Retina (tissue), 1 donor: ENCODE measurements at regions not wholly inside any gene's neighbourhood (a gene's known extent, or its start where the extent isn't known, plus 50 kb on each side); places are given as distances from the start of the nearest gene placed in this dataset.

Source experiments
- DNase-seq: peaks from one replicate; pipeline ENCODE4 v3.0.0-alpha.2; 2016

DNA sequence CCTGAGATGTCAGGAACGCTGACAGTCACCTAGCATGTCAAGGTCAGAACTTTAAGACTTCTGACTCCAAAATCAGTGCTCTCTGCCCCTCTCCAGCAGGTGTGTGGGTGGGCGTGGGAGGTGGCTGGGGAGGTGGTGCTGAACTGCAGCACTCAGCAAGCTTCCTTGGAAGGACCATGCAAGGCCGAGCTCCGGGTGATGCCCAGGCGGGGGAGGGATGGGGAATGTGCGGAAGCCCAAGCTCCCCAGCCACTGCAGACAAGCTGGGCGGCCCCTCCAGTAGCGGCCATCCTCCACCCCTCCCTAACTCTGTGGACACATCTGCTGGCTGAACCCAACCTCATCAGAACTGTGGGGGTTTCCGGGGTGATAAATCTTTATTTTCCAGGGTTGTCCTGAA, 296.6 kb downstream of the TLE3 start:
- DNase-seq, result no peak

DNA sequence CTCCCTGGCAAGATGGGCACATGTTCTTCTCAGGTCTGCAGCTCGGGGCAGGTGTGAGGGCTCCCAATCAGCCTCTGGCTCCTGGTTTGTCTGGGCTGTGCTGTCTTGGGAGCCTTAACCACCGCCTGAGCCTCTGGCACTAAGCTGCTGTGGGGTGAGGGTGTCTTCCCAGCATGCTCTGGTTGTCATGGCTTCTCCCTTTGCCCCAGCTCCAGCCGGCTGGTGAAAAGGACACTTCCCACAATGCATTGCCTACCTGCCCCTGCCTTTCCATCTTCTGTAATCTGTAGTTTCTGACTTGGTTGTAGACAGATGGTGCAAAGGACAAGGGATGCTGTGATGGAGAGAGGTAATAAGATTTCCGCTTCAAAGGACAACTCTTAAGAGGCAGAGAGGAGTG, 295.3 kb downstream of the TLE3 start:
- no peak for DNase-seq

DNA sequence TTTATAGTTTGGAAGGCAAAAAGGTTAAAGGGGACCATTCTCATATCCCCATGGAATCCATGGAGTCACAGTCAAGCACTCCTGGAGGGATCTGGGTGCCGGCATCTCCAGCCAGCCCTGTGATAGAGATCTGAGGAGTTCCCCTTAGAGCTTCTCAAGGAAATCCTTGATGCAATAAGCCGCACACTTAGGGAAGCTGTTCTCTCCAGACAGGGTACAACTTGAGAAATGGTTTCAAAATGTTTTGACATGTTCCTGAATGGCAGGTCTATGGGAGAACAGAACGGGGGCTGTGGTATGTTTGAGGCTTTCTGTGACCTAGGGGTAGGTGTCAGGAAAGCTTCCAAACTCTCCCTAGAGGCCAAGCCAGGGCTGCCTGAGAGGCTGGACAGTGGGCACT, 292.9 kb downstream of the TLE3 start:
- DNase-seq, result no peak

DNA sequence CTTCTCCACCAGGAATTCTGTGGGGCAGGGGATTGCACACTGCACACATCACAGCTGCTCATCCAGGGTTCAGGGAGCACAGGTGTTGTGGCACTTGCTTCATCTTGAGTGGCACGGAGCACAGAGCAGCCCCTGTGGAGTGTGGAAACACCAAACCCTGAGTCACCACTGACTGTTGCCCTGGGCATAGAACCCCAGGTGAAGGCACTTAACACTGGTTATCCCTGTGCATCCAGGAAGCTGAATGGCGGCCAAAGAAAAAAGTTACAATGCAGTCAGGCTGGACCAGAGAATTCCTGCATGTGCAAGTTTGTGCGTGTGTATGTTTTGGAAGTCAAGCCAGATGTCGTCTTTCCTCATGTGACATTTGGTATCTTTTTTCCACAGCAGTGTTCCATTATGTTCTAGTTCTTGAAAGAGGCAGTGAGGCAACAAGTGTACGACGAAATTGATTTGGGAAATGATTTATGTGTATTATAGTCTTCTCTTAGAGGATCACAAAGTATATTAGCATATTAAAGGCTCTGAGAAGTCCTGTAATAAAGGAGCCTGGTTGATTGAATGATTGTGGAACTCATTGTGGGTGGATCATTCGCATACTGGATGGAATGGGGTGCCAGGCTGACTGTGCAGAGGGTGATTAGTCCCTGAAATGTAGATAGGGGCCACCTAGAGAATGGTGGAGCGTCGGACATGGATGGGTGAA, 292.3 kb downstream of the TLE3 start:
- no peak for DNase-seq

DNA sequence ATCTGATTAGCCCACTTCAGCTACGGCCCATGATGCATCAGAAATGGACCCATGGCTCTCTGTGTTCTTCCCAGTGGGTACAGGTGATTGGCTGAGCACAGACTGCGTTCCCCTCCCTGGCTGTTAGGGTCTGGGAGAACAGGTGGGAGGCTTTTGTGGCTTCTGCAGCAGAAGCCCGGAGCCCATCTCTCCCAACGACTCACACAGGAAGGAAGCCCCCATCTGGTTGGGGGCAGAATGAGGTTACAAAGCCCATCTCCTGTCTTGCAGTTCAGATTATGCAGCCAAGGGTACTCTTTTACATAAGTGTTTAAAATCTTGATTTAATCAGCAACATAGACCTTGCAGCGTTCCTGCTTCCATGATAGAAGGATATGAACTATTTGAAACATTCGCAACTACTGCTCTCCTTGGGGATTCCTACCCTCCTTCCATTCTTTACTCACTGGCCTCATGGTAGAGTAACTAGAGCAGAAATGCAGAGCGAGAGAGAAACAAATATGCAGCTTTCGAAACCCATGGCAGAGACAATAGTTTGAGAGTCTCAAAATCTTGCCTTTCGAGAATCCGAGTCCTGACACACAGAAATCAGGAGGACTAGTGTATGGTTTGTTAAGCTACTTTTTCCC, 291.3 kb downstream of the TLE3 start:
- no peak for DNase-seq

DNA sequence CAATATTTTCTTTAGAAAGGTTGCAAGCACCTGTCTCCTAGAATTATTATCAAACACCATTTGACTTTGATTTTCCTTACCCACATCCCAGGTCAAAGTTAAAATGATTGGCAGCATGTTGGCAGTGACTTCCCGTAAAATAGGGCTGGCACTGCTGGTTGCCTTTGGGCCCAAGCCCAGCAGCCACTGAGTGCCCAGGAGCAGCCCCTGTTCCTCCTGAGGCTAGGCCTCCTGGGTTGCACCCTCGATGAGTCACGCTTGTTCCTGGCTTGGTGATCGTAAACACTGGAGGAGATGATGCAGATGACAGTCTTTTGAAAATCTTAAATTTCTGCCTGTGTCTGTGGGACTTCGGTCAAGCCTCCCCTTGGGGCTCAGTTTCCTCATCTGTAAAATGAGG, 290.0 kb downstream of the TLE3 start:
- no peak for DNase-seq

DNA sequence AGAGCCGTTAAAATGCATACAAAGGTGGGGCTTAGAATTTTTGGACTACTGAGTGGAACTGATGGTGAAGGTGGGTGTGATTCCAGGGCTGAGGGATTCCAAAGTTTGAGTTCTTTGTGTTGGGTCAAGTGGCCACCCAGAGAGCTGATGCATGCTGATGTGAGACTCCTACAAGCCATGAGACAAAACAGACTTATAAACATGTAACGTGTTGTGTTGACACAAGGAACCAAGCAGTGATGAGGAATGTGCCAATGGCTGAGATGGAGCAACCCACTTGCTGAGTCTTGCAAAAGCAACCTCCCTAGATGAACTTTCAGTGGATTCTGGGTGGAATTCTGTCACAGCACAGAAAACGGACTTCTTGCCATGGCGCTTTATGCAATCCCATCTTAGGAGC, 289.0 kb downstream of the TLE3 start:
- no peak for DNase-seq

DNA sequence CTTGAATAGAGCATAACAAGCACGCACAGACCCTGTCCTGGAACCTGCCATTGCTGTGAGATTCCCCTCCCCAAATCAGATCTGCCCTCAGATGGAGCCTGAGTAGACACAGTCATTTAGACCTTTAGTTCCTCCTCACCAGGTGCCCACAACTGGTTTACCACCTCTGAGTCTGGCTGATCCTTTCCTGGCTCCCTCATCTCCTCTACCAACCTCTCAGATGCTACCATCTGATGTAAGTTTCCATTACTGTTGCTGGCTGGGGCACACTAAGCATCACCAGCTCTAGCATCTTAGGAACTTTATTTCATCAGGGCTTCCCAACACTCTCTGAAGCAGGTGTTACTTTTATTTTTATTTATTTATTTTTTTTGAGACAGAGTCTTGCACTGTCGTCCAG, 288.3 kb downstream of the TLE3 start:
- DNase-seq, result no peak

DNA sequence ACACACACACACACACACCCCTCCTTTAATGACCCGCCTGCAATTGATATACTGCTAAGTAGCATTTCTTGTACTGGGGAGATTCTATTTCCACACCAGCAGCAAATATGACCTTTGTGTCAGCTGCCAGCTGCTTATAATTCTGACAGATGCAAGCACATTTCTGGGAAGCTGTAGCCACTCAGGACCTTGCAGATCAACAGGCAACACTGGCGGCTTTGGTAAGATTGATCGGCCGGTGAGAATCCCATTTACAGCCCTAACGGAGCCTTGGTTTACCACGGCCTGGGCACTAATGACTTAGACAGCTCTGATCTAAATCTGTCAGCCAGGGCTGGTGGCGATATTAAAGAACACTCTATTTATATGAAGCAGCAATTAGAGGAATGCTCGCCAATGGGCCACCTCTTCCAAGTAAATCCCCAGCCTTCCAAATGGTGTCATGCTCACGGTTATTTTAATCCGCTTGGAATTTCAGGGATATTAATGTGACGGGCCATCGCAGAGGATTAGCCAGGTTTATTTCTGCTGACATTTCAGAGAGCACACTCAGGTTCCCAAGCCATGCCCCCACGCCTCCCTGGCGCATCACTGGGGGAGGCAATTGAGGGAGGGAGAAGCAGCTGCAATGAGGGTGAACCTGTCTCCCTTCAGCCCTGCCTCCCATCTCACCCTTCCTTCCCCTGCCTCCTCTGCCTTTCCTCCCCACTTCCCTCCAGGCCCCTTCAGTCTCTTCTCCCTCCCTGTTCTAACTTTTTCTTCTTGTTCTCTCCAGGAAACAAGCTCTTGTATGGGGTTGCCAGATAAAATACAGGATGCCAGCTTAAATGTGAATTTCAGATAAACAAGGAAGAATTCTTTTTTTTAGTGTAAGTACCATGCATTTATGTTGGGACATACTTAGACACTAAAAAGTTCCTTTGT, 287.0 kb downstream of the TLE3 start:
- peak; percentile 53 for DNase-seq

DNA sequence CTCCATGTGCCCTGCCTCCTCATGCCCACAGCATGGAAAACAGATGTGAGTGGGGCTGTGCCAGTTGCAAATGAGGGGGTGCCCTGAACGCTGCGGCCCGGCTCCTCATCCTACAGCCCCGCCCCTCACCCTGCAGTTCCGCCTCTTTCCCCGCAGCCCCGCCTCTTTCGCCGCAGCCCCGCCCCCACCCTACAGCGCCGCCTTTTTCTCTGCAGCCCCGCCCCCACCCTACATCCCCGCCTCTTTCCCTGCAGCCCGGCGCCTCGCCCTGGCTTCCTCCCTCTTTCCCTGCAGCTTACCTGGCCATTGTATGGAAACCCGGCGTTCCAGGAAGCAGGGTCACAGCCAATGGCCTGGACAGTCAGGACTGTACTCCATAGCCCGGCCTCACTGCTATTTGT, 284.9 kb downstream of the TLE3 start:
- DNase-seq, result no peak

DNA sequence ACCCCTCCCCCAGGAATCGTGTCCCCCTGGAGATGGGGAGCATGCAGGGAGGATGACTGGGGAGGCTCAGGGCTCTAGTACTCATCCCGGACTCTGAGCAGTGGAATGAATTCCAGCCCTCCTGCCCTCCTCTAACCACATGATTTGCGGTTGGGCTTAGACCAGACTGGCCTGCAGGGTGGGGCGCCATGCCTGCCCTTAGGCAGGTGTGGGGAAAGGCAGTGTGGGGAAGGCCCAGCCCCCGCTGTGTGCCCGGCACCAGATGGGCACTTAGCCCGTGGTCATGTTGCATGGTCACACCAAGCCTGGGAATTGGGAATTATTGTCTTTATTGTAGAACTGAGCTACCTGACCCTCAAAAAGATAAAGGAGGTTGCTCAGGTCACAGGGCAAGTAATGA, 283.8 kb downstream of the TLE3 start:
- no peak for DNase-seq

DNA sequence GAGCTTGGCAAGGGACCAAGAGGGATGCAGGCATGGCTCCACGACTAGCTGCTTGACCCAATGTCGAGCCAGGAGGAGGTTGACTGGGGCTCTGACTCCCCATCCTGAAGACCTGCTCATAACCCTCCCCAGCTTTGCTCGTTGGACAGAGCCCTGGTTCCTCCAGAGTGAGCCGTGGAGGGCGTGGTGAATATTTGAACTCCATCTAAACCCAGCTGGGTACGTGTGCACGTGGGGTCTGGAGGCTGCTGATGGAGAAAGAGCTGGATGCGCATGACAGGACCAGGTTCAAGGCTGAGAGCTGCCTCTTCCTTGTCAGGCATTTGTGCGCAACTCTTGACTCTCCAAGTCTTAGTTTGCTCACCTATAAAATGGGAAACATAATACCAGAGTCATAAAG, 282.8 kb downstream of the TLE3 start:
- DNase-seq, result no peak

DNA sequence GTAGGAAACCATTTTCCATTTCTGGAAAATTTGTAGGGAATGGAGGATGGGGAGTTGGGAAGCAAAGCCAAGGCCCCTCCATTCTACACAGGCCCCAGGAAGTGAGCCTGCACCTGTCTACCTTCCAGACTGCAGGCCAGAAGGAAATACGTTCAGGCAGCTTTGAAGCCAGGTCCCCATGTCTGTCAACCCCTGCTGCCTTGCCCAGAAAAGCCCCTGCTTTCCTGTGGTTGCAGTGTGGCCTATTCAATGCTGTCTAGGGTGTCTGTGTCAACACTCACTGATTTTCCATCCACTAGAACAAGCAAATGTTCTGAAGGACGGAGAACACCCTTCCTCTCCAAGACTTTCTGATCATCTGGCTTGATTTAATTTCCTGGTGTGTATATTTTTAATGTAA, 281.9 kb downstream of the TLE3 start:
- no peak for DNase-seq

DNA sequence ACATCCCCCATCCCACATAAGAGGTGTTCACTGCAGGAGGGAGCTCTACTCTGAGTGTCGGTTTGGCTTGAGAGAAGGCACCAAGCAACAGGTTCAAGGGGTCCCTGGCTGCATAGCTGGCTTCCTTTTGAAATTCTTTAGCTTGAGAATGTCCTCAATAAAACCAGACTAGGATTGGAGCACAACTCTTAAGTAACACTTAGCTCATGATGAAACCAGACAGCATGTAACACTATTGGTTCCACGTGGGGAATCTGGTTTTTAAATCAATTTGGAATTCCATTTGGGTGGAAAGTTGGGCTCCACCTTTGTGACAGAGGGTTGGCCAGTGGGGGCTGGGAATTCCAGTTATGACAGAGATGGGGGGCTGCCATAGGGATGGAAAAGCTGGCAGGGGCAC, 281.2 kb downstream of the TLE3 start:
- no peak for DNase-seq

DNA sequence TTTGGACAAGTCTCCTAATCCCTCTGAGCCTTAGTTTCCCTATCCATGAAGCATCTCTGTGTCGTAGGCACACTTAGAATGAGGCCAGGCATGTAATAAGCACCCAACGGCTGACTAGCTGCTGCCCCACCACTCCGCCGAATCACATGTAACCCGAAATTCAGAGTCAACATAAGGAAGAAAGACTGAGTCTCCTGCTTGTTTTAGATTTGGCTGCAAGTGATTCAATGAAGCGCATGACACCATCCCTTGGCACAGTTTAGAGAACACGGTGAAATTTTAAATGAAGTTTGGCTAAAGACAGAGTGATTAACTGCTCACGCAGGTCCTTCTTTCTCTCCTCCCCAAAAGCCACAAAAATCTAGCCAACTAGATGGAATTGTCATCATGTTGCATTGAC, 279.2 kb downstream of the TLE3 start:
- DNase-seq, result no peak

DNA sequence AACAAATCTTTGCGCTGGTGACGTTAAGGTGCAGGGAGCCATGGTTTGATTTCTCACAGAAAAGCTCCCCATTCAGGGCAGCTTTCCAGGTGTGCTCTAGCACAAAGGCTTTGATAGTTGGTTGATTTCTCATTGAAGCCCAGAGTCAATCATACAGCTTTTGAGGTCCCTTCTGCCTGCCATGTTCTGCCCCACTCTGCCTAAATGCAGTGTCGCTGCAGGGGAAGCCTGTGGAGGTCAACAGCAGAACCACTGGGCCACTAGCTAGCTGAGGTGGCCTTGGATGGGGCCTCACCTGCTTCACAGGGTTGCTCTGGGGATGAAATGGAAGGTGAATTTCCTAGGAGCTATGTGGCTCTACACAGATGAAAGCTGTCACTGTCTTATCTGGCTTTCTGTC, 278.3 kb downstream of the TLE3 start:
- no peak for DNase-seq

DNA sequence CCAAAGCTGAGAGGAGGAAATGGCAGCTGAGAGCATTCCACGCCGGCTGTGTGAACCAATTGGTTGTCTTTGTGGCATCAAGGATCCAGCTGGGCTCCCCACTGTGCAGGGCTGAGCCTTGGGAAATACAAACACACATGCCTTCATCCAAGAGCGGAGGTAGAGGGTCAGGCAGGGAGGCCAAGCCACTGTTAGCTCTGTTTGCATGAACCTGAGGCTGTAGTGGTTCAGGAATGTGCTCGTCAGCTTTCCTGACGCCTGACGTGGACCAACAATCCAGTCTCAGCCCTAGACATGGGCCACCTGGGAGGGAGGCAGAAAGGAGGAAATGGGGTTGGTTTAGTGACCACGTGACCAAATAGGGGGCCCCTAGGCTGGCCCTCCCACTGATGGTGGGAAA, 276.9 kb downstream of the TLE3 start:
- no peak for DNase-seq

DNA sequence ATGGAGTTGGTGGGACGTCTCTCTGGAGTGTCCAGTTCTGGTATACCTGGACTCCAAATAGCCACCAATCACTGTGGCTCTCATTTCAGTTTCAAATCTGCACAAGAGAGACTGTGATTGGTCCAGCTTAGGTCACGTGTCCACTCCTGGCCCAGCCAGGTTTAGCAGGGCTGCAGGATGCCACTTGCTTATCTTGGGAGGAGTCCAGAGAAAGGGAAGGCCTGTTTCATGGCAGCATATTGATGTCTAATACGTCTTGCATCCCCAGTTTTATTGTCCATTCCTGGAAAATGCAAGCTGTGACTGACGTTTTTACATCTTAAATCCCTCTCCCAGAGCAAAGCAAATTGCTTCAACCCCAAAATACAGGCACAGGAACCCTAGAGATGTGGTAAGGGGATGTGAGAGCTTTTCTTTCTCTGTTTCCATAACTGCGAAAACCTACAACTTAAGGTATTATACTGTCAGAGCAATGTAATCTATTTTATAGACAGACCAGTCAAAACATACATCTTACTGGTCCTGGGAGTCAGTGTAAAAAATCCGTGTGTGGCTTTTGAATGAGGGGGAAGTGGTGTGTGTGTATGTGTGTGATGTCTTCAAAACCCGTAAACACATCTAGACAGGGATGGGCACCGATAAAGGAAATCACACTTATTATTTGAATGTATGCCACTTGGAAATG, 274.4 kb downstream of the TLE3 start:
- no peak for DNase-seq

DNA sequence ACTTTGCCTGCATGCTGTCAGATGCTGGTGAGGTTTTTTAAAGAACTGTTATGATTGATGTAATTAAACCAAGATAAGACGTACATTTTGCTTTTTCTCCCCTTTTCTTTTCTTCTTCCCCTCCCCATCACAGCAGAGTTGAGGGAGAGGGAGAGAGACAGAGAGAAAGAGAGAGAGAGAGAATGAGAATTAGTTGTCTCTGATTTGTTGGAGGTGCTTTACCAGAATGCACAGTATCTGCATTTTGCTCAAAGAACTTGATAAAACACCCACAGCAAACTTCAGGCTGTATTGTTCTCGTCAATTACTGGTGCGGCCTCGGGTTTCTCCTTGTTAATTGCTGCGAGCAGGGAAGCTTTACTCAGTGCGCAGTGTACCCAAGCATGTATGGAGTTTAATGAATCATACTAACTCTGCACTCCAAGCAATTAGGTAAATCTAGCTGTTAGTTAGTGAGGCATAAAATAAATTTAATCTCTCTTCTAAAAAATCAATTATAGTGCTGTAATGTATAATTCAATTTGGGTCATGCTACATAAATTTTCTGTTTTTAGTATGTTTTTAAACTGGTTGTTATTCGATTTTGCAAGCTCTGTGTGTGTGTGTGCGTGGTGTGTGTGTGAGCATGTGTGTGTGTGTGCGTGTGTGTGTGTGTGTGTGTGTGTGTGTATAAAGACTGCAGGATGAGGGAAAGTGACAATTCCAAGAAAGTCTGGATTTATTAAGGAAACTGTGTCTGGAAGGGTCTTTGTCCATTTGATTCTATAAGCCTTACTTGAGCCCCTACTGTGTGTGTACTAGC, 273.4 kb downstream of the TLE3 start:
- peak; percentile 66 for DNase-seq

DNA sequence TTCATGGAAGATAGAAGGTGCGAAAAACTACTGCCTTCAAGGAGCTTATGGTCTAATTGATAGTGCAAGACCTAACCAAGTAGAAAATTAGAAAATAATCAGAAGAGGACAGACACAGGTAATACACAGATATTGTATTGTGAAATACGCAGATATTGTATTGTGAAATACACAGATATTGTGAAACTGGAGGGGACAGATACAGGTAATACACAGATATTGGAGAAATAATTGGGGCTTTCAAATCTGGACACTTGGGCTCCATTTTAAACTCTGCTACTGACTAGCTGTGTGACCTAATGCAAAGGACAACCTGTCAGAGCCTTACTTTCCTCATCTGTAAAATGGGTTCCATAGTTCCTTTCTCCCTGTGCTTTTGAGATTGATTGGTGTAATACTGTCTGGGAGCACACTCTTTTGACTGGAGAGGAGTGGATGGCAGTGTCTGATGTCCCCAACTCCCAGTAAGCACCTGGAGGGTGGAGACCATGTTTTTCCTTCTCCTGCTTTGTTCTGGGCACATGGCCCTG, 272.8 kb downstream of the TLE3 start:
- no peak for DNase-seq

DNA sequence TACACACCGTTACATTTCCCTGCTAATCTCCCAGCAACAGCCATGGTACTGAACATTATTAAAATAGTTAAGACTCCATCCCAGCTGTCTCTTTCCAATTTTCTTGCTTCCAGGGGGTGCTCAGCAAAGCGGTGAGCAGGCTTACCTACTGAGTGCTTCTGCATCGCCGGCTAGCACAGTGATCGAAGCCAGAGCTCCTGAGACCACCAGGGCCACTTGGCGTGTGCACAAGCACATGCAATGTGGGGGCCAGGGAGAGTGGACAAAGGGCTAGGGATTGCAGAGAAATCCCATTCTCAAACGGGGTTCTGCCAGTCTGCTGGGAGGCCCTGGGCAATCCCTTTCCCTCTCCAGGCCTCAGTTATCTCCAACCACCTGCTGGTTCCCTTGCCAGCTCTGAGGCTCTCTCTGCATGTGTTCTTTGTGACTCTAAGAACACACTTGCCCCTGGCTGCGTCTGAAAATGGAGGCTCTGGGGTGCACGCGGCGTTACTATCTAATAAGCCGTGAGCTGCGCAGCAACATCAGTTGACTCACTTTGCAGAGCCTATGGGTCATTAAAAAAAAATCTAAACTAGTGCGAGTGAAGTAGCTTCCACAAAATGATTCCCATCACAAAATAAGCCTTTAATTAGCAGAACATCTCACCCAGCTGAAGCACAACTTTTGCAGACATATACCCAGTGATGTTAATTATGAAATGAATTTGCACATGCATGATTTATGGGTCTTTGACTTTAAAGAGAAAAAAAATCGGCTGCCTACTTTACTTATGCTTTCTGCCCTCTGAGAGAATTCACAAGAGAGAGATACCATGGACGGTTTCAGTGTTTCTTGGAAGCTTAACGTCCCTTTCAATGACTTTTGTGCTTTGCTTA, 271.5 kb downstream of the TLE3 start:
- peak; percentile 64 for DNase-seq
